ENCODE measurements at regions not wholly inside any gene's neighbourhood (a gene's known extent, or its start where the extent isn't known, plus 50 kb on each side); places are given as distances from the start of the nearest gene placed in this dataset.

DNA sequence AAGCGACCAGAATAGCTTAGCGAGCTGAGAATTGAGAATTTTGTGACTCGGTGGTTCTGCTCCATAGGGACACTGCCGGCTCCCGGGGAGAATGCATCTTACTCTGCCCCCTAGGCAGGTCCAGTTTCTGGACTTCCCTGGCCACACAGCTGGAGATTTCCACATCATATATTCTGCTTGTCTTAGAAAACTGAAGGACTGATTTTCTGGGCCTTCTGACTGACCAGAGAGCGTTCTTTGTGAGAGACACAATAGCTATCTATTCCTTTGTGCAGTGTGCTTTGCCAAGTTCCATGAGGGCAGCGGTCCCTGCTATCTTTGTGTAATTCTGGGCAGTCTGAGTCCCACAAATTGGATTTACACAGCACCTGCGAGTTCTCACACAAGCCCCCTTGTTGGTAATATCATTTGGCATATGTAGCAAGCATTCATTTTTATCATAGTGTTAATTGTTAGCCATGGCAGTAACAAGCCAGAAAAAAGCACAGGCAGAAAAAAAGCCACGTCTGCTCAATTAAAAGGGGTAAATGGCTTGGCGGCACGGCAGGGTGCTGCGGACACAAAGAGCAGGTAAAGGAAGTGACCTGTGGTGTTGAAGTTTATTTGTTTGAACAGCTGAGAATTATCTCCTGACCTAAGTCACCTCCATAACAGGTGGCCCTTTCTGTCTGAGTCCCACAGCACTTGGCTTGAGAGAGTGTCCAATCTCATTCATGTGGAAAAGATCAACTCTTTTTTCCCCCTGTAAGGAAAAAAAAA is 688.7 kb downstream of the TUSC7 start:
- no peak for TF ChIP-seq POLR2A (IDR thresholded peaks at IDR 0.05)
- TF ChIP-seq, protein P1, sequence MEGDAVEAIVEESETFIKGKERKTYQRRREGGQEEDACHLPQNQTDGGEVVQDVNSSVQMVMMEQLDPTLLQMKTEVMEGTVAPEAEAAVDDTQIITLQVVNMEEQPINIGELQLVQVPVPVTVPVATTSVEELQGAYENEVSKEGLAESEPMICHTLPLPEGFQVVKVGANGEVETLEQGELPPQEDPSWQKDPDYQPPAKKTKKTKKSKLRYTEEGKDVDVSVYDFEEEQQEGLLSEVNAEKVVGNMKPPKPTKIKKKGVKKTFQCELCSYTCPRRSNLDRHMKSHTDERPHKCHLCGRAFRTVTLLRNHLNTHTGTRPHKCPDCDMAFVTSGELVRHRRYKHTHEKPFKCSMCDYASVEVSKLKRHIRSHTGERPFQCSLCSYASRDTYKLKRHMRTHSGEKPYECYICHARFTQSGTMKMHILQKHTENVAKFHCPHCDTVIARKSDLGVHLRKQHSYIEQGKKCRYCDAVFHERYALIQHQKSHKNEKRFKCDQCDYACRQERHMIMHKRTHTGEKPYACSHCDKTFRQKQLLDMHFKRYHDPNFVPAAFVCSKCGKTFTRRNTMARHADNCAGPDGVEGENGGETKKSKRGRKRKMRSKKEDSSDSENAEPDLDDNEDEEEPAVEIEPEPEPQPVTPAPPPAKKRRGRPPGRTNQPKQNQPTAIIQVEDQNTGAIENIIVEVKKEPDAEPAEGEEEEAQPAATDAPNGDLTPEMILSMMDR (IDR thresholded peaks at IDR 0.05), result no peak

Data from adrenal gland (tissue), 5 donors.